Stomach (tissue), 4 donors: ENCODE measurements at regions not wholly inside any gene's neighbourhood (a gene's known extent, or its start where the extent isn't known, plus 50 kb on each side); places are given as distances from the start of the nearest gene placed in this dataset.

Source experiments
- CTCF ChIP-seq, 7 experiments: fragments of 450-650 bp in 4 of 7; fragments of 200-600 bp in 3 of 7; sonication (generic) in 3 of 7; IDR thresholded peaks; one replicate each; pipeline ENCODE4 v1.5.1; 2016 to 2019; ENCODE audit warnings: antibody characterized with exemption in 7 of 7, control low read depth in 2 of 7, mild to moderate bottlenecking in 1 of 7
- POLR2AphosphoS5 ChIP-seq, 3 donors: sonication (generic); formaldehyde crosslinking; IDR thresholded peaks; one replicate each; pipeline ENCODE4 v1.6.1; 2016; ENCODE audit warnings: antibody characterized with exemption in 3 of 3

- TF ChIP-seq POLR2AphosphoS5 (IDR thresholded peaks at IDR 0.05) (no peak), CTCF (IDR thresholded peaks at IDR 0.05) (no peak)
Observed at GRCh38 chr22:25453557-25453956, 110.9 kb upstream of the GRK3 start.
